ENCODE measurements at regions not wholly inside any gene's neighbourhood (a gene's known extent, or its start where the extent isn't known, plus 50 kb on each side); places are given as distances from the start of the nearest gene placed in this dataset.

- TF ChIP-seq YY1 (IDR thresholded peaks at IDR 0.05; ENCODE audit: insufficient read depth, insufficient read length) (no peak), ZNF274 (IDR thresholded peaks at IDR 0.05; ENCODE audit: low read depth, low read length) (no peak), SUZ12 (IDR thresholded peaks at IDR 0.05; ENCODE audit: extremely low read depth, insufficient read depth, insufficient read length) (no peak)
These were observed 172.3 kb upstream of the ADCY1 start for GRCh38 chr7:45401851-45402250.

DNA sequence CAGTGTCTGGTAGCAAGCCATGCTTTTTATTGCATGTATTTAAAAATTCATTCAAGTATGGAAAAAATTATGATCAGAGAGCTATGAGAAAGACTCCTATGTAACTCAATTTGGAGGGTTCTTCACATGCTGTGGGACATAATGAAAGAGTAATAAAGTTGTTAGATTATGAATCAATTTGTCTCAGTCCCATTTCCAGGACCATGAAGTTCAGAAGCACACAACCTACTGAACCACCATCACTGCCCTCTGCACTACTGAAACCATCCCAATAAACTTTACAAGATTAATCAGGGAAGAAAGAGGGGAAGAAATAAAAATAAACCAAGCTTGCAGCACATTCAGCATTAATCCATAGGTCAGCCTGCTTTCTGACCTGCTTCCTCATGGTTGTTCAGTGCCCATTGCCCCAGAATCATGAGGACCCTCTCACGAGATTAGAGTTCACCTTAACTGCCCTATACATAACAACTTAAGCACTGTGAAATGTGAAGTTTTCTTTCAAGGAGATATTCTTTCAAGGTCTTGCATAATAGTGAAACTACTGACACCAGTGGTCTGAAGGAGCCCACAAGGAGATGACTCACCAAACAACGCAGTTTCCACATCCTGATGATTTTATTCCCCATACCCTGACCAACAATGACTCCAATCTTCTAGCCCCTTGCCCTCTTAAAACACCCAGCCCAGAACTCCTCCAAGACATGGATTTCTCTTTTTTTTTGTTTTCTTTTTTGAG is 171.5 kb upstream of the ADCY1 start:
- Histone ChIP-seq H3K4me1 (ENCODE audit: insufficient read depth, insufficient read length) (no peaks in the 10 kb centered on the region), H3K4me3 (ENCODE audit: insufficient read length, low read depth) (no peak overlapping the region), H3K27me3 (ENCODE audit: insufficient read depth, insufficient read length) (no peaks in the 10 kb centered on the region), H3K9me3 (ENCODE audit: insufficient read depth, low read length) (peaks cover 10% of the 10 kb centered on the region; the same call in 1 of the 2 replicates), H3K36me3 (ENCODE audit: insufficient read depth, insufficient read length, low read length) (no peaks in the 10 kb centered on the region), H3K9ac (ENCODE audit: insufficient read length, low read depth) (no peak overlapping the region)
- no peak for DNase-seq (ENCODE audit: low read depth, low spot score)
- TF ChIP-seq SUZ12 (IDR thresholded peaks at IDR 0.05; ENCODE audit: extremely low read depth, insufficient read depth, insufficient read length) (no peak), ZNF274 (IDR thresholded peaks at IDR 0.05; ENCODE audit: low read depth, low read length) (no peak)

More at GRCh38 chr7:45401851-45402250, 172.3 kb upstream of the ADCY1 start:
- Histone ChIP-seq H3K9ac (ENCODE audit: insufficient read length, low read depth) (no peak overlapping the region), H3K4me3 (ENCODE audit: insufficient read length, low read depth) (no peak overlapping the region), H3K27me3 (ENCODE audit: insufficient read depth, insufficient read length) (no peaks in the 10 kb centered on the region), H3K4me1 (ENCODE audit: insufficient read depth, insufficient read length) (no peaks in the 10 kb centered on the region), H3K36me3 (ENCODE audit: insufficient read depth, insufficient read length, low read length) (no peaks in the 10 kb centered on the region), H3K9me3 (ENCODE audit: insufficient read depth, low read length) (peaks cover 10% of the 10 kb centered on the region; the same call in 1 of the 2 replicates)
- DNase-seq (ENCODE audit: low read depth, low spot score): no peak

- Histone ChIP-seq H3K9me3 (ENCODE audit: insufficient read depth, low read length) (peaks cover 10% of the 10 kb centered on the region; the same call in 1 of the 2 replicates), H3K4me1 (ENCODE audit: insufficient read depth, insufficient read length) (no peaks in the 10 kb centered on the region), H3K9ac (ENCODE audit: insufficient read length, low read depth) (no peak overlapping the region), H3K27me3 (ENCODE audit: insufficient read depth, insufficient read length) (no peaks in the 10 kb centered on the region), H3K4me3 (ENCODE audit: insufficient read length, low read depth) (no peak overlapping the region), H3K36me3 (ENCODE audit: insufficient read depth, insufficient read length, low read length) (no peaks in the 10 kb centered on the region)
- no peak for DNase-seq (ENCODE audit: low read depth, low spot score)
- TF ChIP-seq SUZ12 (IDR thresholded peaks at IDR 0.05; ENCODE audit: extremely low read depth, insufficient read depth, insufficient read length): no peak
- TF ChIP-seq YY1 (IDR thresholded peaks at IDR 0.05; ENCODE audit: insufficient read depth, insufficient read length): no peak
- TF ChIP-seq ZNF274 (IDR thresholded peaks at IDR 0.05; ENCODE audit: low read depth, low read length): no peak
These were observed 169.5 kb upstream of the ADCY1 start for GRCh38 chr7:45404622-45405021.

DNA sequence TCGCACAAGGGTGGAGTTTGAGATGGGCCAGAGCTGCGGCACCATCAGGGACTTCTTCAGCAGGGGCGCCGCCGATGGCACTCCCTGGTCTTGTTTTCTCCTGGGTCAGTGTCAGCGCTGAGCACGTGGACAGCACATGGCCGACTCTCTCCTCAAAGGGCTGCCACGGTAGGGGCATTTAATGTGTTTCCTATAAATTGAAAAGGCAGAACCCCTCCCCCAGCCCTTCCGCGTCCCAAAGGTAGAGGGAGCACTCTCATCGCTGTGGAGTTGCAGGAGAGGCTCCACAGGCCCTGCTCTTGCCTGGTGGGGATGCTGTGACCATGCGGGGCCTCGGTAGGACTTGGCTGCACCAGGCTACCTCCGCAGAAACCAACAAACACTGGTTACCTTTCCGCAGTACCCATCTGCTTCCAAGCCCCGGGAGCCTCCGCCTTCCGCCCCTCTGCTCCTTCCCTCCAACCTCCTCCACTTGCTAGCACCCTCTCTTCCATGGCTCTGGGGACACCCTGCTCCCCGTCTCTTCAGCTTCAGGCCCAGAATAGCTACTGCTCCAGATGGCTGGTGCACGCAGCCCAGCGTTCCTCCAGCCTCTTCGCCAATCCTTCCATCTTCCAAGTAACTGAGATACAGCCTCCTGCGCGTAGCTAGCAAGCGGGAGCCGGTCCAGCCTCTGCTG is 166.3 kb upstream of the ADCY1 start:
- H3K4me1 ChIP-seq (ENCODE audit: insufficient read depth, insufficient read length): no peaks in the 10 kb centered on the region
- H3K36me3 ChIP-seq (ENCODE audit: insufficient read depth, insufficient read length, low read length): no peaks in the 10 kb centered on the region
- TF ChIP-seq SUZ12 (IDR thresholded peaks at IDR 0.05; ENCODE audit: extremely low read depth, insufficient read depth, insufficient read length): no peak
- H3K4me3 ChIP-seq (ENCODE audit: insufficient read length, low read depth): no peak overlapping the region
- H3K9ac ChIP-seq (ENCODE audit: insufficient read length, low read depth): no peak overlapping the region
- peaks cover 14% of the 10 kb centered on the region; the same call in 1 of the 2 replicates for H3K9me3 ChIP-seq (ENCODE audit: insufficient read depth, low read length)
- no peaks in the 10 kb centered on the region for H3K27me3 ChIP-seq (ENCODE audit: insufficient read depth, insufficient read length)
- DNase-seq (ENCODE audit: low read depth, low spot score): peak; percentile 42

DNA sequence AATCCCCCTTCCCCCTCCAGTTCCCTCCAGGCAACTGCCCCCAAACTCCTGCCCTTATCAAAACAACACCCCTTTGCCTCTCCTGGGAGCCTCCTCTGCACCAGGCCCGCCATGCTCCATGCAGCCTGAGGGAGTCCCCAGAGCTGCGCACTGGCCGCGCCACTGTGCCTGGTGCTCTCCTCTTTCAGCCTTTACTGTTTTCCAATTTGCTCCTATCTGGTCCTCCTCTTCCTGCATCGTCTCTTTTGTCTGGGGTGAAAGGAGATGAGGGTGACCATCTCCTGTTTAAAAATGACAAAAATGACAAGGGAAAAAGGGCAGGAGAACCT is 165.8 kb upstream of the ADCY1 start:
- TF ChIP-seq ZNF274 (IDR thresholded peaks at IDR 0.05; ENCODE audit: low read depth, low read length) (no peak), SUZ12 (IDR thresholded peaks at IDR 0.05; ENCODE audit: extremely low read depth, insufficient read depth, insufficient read length) (no peak), YY1 (IDR thresholded peaks at IDR 0.05; ENCODE audit: insufficient read depth, insufficient read length) (no peak)
- no peaks in the 10 kb centered on the region for H3K4me1 ChIP-seq (ENCODE audit: insufficient read depth, insufficient read length)
- DNase-seq (ENCODE audit: low read depth, low spot score): no peak
- H3K9me3 ChIP-seq (ENCODE audit: insufficient read depth, low read length): peaks cover 12% of the 10 kb centered on the region; the same call in 1 of the 2 replicates
- no peak overlapping the region for H3K4me3 ChIP-seq (ENCODE audit: insufficient read length, low read depth)
- H3K27me3 ChIP-seq (ENCODE audit: insufficient read depth, insufficient read length): no peaks in the 10 kb centered on the region
- H3K9ac ChIP-seq (ENCODE audit: insufficient read length, low read depth): no peak overlapping the region
- no peaks in the 10 kb centered on the region for H3K36me3 ChIP-seq (ENCODE audit: insufficient read depth, insufficient read length, low read length)

DNA sequence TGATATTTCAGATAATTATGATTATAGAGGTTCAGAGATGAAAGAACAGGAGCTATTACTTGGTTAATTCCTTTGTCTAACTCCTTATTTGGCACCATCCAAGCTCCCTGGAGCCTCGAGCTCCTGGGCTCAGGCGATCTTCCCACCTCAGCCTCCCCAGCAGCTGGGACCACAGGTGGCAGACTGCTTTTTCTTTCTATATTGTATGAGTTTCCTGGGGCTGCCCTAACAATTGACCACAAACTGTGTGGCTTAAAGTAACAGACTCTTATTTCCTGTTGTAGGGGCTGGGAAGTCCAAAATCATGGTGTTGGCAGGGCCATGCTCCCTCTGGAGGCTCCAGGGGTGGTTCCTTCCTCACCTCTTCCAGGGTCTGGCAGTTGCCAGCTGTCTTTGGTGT is 163.3 kb upstream of the ADCY1 start:
- Histone ChIP-seq H3K36me3 (ENCODE audit: insufficient read depth, insufficient read length, low read length) (no peaks in the 10 kb centered on the region), H3K9me3 (ENCODE audit: insufficient read depth, low read length) (peaks cover 4% of the 10 kb centered on the region; the same call in 1 of the 2 replicates), H3K9ac (ENCODE audit: insufficient read length, low read depth) (no peak overlapping the region), H3K4me1 (ENCODE audit: insufficient read depth, insufficient read length) (no peaks in the 10 kb centered on the region), H3K4me3 (ENCODE audit: insufficient read length, low read depth) (no peak overlapping the region), H3K27me3 (ENCODE audit: insufficient read depth, insufficient read length) (no peaks in the 10 kb centered on the region)
- DNase-seq (ENCODE audit: low read depth, low spot score): no peak
- no peak for TF ChIP-seq ZNF274 (IDR thresholded peaks at IDR 0.05; ENCODE audit: low read depth, low read length)
- TF ChIP-seq SUZ12 (IDR thresholded peaks at IDR 0.05; ENCODE audit: extremely low read depth, insufficient read depth, insufficient read length): no peak
- no peak for TF ChIP-seq YY1 (IDR thresholded peaks at IDR 0.05; ENCODE audit: insufficient read depth, insufficient read length)

GRCh38 chr7:45413419-45413818 is 160.7 kb upstream of the ADCY1 start:
- TF ChIP-seq ZNF274 (IDR thresholded peaks at IDR 0.05; ENCODE audit: low read depth, low read length) (no peak), SUZ12 (IDR thresholded peaks at IDR 0.05; ENCODE audit: extremely low read depth, insufficient read depth, insufficient read length) (no peak), YY1 (IDR thresholded peaks at IDR 0.05; ENCODE audit: insufficient read depth, insufficient read length) (no peak)
- Histone ChIP-seq H3K9ac (ENCODE audit: insufficient read length, low read depth) (no peak overlapping the region), H3K9me3 (ENCODE audit: insufficient read depth, low read length) (peaks cover 4% of the 10 kb centered on the region; the same call in 1 of the 2 replicates), H3K36me3 (ENCODE audit: insufficient read depth, insufficient read length, low read length) (no peaks in the 10 kb centered on the region), H3K4me3 (ENCODE audit: insufficient read length, low read depth) (no peak overlapping the region), H3K4me1 (ENCODE audit: insufficient read depth, insufficient read length) (no peaks in the 10 kb centered on the region), H3K27me3 (ENCODE audit: insufficient read depth, insufficient read length) (no peaks in the 10 kb centered on the region)
- no peak for DNase-seq (ENCODE audit: low read depth, low spot score)
